ENCODE measurements at regions not wholly inside any gene's neighbourhood (a gene's known extent, or its start where the extent isn't known, plus 50 kb on each side); places are given as distances from the start of the nearest gene placed in this dataset.

DNA sequence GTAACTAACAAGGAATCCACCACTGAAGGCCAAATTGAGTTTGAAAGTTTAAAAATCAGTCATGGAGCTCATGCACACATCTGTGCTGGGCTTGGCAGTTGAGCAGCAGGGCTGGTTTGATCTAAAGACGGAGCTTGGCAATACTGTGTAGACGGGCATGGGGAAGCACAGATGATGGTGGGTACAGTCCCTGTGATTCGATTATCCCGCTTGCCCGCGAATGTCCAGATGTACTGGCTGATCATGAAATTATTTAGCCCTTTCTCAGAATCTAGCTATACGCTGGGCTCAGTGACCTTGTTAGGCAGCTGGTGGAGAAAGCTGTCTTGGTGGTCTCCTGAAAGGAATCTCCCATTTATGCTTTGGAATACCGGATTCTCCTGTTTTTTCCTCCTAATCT is 74.8 kb upstream of the SOX11 start:
- TF ChIP-seq, protein P1, sequence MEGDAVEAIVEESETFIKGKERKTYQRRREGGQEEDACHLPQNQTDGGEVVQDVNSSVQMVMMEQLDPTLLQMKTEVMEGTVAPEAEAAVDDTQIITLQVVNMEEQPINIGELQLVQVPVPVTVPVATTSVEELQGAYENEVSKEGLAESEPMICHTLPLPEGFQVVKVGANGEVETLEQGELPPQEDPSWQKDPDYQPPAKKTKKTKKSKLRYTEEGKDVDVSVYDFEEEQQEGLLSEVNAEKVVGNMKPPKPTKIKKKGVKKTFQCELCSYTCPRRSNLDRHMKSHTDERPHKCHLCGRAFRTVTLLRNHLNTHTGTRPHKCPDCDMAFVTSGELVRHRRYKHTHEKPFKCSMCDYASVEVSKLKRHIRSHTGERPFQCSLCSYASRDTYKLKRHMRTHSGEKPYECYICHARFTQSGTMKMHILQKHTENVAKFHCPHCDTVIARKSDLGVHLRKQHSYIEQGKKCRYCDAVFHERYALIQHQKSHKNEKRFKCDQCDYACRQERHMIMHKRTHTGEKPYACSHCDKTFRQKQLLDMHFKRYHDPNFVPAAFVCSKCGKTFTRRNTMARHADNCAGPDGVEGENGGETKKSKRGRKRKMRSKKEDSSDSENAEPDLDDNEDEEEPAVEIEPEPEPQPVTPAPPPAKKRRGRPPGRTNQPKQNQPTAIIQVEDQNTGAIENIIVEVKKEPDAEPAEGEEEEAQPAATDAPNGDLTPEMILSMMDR (IDR thresholded peaks at IDR 0.05) = no peak
- TF ChIP-seq POLR2A (IDR thresholded peaks at IDR 0.05) = no peak

Measured in lower leg skin (tissue), 3 donors.